ENCODE measurements at regions not wholly inside any gene's neighbourhood (a gene's known extent, or its start where the extent isn't known, plus 50 kb on each side); places are given as distances from the start of the nearest gene placed in this dataset.

GRCh38 chr15:31217067-31217466, 109.6 kb upstream of the KLF13 start:
- in situ Hi-C loops (cut with HindIII; ENCODE audit: low sequenced_read_pairs) = loop anchor here (25.0 kb wide), 1 partner anchor 330 kb away; no protein-coding TSS in a partner anchor

- in situ Hi-C loops (cut with HindIII; ENCODE audit: low sequenced_read_pairs) = loop anchor here (25.0 kb wide), 1 partner anchor 330 kb away; no protein-coding TSS in a partner anchor
Observed at GRCh38 chr15:31217566-31218270, 108.9 kb upstream of the KLF13 start.

DNA sequence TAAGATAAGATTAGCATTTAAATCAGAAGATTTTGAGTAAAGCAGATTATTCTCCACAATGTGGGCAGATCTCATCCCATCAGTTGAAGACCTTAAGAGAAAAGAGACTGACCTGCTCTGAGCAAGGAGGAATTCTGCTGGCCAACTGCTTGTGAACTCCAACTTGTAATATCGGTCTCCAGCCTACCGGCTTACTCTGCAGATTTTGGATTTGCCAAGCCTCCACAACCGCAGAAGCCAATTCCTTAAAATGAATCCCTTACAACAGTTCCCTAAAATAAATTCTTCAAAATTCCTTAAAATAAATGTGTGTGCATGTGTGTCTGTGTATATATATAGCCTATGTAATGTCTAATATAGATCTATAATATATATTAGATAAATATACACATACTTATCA, 107.4 kb upstream of the KLF13 start:
- in situ Hi-C loops (cut with HindIII; ENCODE audit: low sequenced_read_pairs) = loop anchor here (25.0 kb wide), 1 partner anchor 332 kb away; no protein-coding TSS in a partner anchor

- in situ Hi-C loops (cut with HindIII; ENCODE audit: low sequenced_read_pairs) = loop anchor here (25.0 kb wide), 1 partner anchor 335 kb away; no protein-coding TSS in a partner anchor
Observed at GRCh38 chr15:31221936-31222515, 104.6 kb upstream of the KLF13 start.

GRCh38 chr15:31222773-31223341, 103.8 kb upstream of the KLF13 start:
- in situ Hi-C loops (cut with HindIII; ENCODE audit: low sequenced_read_pairs) = loop anchor here (25.0 kb wide), 1 partner anchor 336 kb away; no protein-coding TSS in a partner anchor

DNA sequence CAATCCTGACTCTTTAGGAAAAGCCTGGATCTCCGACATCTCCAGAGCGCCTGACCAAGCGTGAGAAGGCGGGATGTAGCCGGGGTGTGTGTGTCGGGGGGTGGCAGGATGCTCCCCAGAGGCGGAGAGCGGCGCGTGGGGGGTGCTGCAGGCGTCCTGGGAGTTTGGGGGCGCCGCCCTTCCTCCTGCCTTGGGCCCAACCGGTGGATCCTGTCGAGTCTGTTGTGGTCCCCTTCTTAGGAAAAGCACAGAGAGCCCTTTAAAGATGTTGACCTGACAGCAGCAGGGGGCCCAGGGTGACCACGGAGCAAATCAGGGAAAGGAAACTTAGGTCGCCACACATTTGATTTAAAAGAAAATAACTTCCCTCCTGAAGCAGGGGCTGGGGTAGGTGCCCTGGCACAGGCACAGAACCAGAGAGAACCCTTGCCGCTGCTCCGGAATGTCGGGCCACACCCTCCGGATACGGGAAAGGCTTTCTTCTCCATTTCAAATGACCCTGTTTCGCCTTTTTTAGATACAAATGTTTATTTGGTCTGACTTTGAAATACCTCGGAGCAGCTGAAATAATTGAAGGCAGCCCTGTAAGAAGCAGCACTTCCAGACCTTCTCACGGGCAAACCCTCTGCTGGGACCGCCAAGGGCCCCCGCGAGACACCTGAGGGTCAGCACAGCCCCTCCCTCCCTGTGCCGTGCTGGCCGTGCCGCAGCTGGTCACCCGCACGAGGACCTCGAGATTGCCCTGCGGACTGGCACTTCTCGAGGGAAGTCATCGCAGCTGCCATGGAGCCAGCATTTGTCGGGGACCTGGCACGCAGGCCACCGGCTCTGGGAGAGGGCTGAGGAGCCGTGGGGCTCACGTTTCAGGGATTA, 102.9 kb upstream of the KLF13 start:
- in situ Hi-C loops (cut with HindIII; ENCODE audit: low sequenced_read_pairs) = loop anchor here (25.0 kb wide), 1 partner anchor 336 kb away; no protein-coding TSS in a partner anchor

DNA sequence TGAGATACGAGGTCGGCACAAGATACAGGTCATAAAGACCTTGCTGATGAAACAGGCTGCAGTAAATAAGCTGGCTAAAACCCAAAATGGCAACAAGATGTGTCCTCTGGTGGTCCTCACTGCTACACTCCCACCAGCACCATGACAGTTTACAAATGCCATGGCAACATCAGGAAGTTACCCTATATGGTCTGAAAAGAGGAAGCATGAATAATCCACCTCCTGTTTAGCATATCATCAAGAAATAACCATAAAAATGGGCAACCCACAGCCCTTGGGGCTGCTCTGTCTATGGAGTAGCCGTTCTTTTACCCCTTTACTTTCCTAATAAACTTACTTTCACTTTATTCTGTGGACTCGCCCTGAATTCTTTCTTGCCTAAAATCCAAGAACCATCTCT, 102.0 kb upstream of the KLF13 start:
- in situ Hi-C loops (cut with HindIII; ENCODE audit: low sequenced_read_pairs) = loop anchor here (25.0 kb wide), 1 partner anchor 337 kb away; no protein-coding TSS in a partner anchor

GRCh38 chr15:31225356-31225955, 101.2 kb upstream of the KLF13 start:
- in situ Hi-C loops (cut with HindIII; ENCODE audit: low sequenced_read_pairs) = no loop called here

DNA sequence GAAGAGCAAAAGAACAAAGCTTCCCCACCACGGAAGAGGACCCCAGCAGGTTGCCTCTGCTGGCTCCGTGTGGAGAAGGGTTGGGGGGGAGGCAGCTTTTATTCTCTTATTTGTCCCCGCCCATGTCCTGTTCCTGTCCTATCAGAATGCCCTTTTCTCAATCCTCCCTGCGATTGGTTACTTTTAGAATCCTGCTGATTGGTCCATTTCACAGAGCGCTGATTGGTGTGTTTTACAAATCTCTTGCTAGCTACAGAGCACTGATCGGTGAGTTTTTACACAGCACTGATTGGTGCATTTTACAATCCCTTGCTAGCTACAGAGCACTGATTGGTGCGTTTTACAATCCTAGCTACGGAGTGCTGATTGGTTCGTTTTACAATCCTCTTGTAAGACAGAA, 100.6 kb upstream of the KLF13 start:
- in situ Hi-C loops (cut with HindIII; ENCODE audit: low sequenced_read_pairs) = no loop called here

GRCh38 chr15:31227235-31227634, 99.4 kb upstream of the KLF13 start:
- in situ Hi-C loops (cut with HindIII; ENCODE audit: low sequenced_read_pairs) = no loop called here

- in situ Hi-C loops (cut with HindIII; ENCODE audit: low sequenced_read_pairs) = no loop called here
Observed at GRCh38 chr15:31228011-31228484, 98.6 kb upstream of the KLF13 start.

DNA sequence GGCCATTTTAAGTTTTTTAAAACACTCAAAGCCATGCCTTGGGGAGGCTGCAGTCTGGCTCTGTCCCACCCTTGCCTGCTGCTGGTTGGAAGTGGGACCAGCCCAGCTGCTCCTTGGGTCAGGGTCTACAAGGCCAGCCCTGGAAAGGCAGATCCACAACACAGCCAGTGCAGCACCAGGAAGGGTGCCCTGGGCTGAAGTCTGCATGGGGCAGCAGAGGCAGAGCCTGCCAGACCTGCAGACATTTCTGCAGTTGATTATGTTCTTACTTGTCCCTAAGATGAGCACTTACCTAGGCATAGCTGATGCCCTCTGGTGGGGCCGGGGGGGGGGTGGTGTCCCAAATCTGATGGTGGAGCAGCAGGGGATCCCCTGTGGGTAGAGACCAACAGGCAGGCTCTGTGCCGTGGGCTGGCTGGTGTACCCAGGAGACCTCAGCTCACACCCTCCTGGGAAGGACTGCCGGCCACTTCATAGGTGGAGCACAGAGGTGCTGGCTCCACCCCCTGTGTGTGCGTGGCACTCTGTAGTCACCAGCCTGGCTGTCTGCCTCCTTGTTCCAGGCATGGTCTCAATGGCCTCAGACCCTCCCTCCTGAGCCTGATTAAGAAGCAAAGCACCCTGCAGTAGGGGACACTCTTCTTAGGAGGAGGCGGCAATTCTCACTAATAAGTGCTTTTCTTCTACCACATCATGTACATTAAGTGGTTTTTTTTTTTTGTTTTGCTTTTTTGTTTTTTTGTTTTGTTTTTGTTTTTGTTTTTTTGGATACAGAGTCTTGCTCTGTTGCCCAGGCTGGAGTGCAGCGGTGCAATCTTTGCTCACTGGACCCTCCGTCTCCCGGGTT, 97.4 kb upstream of the KLF13 start:
- in situ Hi-C loops (cut with HindIII; ENCODE audit: low sequenced_read_pairs) = no loop called here

DNA sequence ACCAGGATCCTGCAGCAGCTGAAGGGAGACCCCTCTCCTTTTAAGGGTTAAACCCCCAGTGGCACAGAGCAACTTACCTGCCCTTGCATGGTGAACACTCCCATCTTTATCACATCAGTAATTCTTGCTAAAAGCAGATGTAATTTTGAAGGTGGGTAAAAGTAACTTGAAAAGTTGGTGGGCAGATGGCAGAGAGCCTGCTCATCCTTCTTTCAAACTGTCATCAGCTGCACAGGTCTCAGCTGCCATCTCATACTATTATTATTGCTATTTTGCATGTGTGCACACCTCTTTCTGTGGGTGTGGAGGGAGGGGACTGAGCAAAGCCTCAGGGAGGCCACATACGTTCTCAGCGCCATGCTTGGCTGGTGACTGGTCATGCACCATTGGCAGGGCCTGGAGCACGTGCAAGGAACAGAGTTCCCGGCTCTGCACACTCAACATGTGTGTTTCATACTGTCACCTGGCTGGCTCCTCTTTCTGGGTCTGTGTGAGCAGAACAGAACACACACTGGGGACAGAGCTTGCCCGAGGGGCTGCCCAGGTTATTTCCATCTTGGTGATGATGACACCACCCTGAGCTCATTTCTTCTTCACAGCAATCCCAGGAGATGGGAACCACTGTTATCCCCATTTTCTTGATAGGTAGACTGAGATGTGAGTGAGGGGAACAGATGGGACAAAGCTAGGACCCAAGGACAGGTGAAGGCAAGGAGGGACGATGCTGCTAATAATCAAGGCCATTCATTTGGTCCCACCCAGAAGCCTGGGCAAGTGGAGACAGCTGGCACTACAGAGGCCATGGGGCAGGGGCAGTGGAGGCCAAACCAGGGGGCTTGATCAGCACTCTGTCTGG, 95.8 kb upstream of the KLF13 start:
- in situ Hi-C loops (cut with HindIII; ENCODE audit: low sequenced_read_pairs) = no loop called here

DNA sequence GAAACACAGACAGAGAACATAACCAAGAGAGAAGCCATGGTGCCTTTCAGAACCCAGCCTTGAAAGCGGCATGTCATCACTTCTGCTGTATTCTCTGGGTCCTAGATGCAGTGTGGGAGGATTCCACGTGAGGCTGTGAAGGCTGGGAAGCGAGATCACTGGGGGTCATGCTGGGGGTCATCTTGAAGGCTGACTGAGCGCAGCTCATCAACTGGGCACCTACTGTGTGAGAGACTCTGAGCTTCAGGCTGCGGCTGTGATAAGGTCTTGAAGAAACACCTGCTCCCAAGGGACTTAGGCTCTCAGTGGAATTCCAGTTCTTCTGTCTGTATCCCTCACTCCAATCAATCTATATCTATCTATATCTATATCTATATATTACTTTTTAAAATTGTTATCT, 91.8 kb upstream of the KLF13 start:
- in situ Hi-C loops (cut with HindIII; ENCODE audit: low sequenced_read_pairs) = no loop called here

DNA sequence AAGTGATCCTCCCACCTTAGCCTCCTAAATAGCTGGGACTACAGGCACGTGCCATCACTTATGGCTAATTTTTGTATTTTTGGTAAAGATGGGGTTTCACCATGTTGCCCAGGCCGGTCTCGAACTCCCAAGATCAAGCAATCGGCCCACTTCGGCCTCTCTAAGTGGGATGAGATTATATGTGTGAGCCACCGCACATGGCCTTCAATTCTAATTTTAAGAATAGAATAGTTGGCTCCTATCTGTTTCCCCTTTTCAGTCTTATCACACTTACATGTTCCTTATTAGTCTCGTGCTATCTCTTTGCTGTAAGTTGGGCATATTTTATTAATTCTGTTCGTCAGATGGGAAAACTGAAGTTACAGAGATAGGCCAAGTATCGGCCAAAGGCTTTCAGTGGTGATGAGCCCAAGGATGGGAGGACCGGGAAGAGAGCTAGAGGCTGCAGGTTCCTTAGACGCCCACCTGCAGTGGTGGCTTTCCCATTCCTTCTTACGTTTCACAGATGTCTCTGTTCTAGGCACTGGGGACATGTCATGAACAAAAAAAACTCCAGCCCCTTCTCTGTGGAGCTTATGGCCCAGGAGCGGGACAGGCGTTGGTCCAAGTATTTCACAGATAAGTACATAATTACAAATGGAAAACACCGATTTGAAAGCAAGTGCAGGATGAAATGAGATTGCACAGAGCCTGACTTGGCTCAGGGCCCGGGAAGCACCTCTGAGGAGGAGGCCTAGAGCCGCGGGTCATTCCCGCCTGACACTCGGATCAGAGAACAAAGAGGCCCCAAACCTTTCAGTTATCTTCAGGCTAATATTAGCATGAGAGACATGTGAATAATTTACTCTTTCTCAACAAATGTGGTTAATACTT, 91.1 kb upstream of the KLF13 start:
- in situ Hi-C loops (cut with HindIII; ENCODE audit: low sequenced_read_pairs) = no loop called here

DNA sequence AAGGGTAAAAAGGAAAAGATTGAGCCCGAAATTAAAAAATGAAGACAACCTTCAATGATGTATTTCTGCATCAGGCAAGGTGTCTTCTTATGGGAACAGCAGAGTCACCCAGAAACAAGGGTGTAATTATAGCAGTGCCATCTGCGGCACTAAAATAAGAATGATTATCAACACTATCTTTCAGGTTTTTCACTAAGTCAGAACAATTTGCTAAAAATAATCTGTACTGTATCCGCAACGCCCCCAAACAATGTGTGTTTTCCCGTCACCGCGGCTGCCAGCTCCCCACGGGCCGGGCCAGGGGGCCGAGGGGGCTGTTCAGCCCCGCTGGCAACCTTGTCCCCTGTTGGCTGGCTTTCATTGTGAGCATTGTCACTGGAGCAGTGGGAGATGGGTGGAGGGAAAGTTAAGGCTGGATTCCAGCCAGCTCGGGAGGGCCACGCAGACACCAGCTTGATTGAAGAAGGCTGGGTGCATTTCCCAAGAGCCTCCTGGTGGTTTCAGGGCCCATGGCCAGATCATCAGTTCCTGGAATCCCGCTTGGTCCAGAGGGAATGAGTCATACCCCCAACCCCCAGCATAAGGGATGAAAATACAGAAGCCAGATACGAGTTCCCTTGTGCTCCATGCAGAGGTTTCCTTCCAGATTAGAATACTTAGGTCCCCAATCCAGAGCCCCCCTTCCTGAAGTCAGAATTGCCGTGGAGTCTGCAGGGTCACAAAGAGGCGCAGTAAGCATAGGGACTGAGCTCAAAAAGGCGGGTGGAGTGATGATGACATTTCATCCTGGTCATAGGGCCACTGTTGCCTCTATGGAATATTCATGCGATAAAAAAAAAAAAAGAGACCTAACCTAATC, 90.2 kb upstream of the KLF13 start:
- in situ Hi-C loops (cut with HindIII; ENCODE audit: low sequenced_read_pairs) = no loop called here

DNA sequence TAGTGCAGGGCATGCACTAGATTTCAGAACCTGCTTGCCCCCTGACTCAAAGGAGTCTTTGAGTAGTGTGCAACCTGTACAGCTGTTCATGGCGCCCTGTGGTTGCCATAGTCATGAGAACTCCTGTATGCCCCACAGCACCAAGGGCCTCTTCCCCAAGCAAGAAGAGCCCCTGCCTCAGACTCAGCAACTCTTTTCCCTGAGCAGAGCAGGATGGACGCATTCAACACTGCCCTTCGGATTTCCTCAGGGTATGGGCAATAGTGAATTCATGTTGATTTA, 89.7 kb upstream of the KLF13 start:
- in situ Hi-C loops (cut with HindIII; ENCODE audit: low sequenced_read_pairs) = no loop called here
